GM19023 (cell line): ENCODE measurements at regions not wholly inside any gene's neighbourhood (a gene's known extent, or its start where the extent isn't known, plus 50 kb on each side); places are given as distances from the start of the nearest gene placed in this dataset.
"Not testable (repeated sequence)": the region's sequence is repeated elsewhere in the genome, so short reads cannot be mapped to it uniquely, and the experiment has no call there.

Source experiments
- ATAC-seq: cut with Tn5 transposase; IDR thresholded peaks from one replicate; pipeline ENCODE4 v1.9.1; 2021; ENCODE audit warnings: mild to moderate bottlenecking, moderate library complexity; ENCODE audit not compliant: unreplicated experiment

GRCh38 chr6:104676679-104677078 is 183.0 kb downstream of the HACE1 start:
- not testable (repeated sequence) for ATAC-seq

- ATAC-seq, result not testable (repeated sequence)
These were observed 184.6 kb downstream of the HACE1 start for GRCh38 chr6:104675161-104675560.

GRCh38 chr6:104673078-104673477 is 186.6 kb downstream of the HACE1 start:
- ATAC-seq, result not testable (repeated sequence)

GRCh38 chr6:104671591-104671891 is 188.2 kb downstream of the HACE1 start:
- not testable (repeated sequence) for ATAC-seq

- ATAC-seq, result not testable (repeated sequence)
These were observed 188.7 kb downstream of the HACE1 start for GRCh38 chr6:104670834-104671590.

GRCh38 chr6:104669483-104669882 is 190.2 kb downstream of the HACE1 start:
- ATAC-seq, result no peak

- no peak for ATAC-seq
These were observed 203.5 kb downstream of the HACE1 start for GRCh38 chr6:104656235-104656634.

- ATAC-seq, result no peak
These were observed 205.9 kb downstream of the HACE1 start for GRCh38 chr6:104653781-104654180.

GRCh38 chr6:104648347-104648746 is 211.4 kb downstream of the HACE1 start:
- no peak for ATAC-seq

GRCh38 chr6:104644848-104645247 is 214.9 kb downstream of the HACE1 start:
- ATAC-seq, result no peak

- ATAC-seq, result no peak
These were observed 216.8 kb downstream of the HACE1 start for GRCh38 chr6:104642871-104643270.

- no peak for ATAC-seq
These were observed 219.0 kb downstream of the HACE1 start for GRCh38 chr6:104640761-104641160.

GRCh38 chr6:104640150-104640700 is 219.5 kb downstream of the HACE1 start:
- ATAC-seq, result no peak

GRCh38 chr6:104639668-104640067 is 220.1 kb downstream of the HACE1 start:
- peak; percentile 84 for ATAC-seq

- ATAC-seq, result no peak
These were observed 220.9 kb downstream of the HACE1 start for GRCh38 chr6:104638841-104639290.

GRCh38 chr6:104633125-104633524 is 226.6 kb downstream of the HACE1 start:
- no peak for ATAC-seq

- ATAC-seq, result no peak
These were observed 227.1 kb downstream of the HACE1 start for GRCh38 chr6:104632588-104632987.

GRCh38 chr6:104630955-104631354 is 228.8 kb downstream of the HACE1 start:
- no peak for ATAC-seq

- no peak for ATAC-seq
These were observed 229.2 kb downstream of the HACE1 start for GRCh38 chr6:104630522-104630921.

GRCh38 chr6:104629826-104630225 is 229.9 kb downstream of the HACE1 start:
- no peak for ATAC-seq

- ATAC-seq, result no peak
These were observed 234.2 kb downstream of the HACE1 start for GRCh38 chr6:104625536-104625935.

GRCh38 chr6:104623052-104623690 is 236.5 kb downstream of the HACE1 start:
- no peak for ATAC-seq
